SK-N-SH (cell line): ENCODE measurements at regions not wholly inside any gene's neighbourhood (a gene's known extent, or its start where the extent isn't known, plus 50 kb on each side); places are given as distances from the start of the nearest gene placed in this dataset.

ENCODE experiments used
- CTCF ChIA-PET: fragments of 300-600, 350-600 bp; formaldehyde crosslinking; extraction: SDS; loops from one replicate; lab custom pipeline; 2021; lab: Yijun Ruan, JAX
- POLR2A ChIA-PET: fragments of 350-600 bp; sonication (Branson Sonifier 250); formaldehyde crosslinking; extraction: SDS; loops from one replicate; lab custom pipeline; 2020; ENCODE audit warnings: antibody characterized with exemption, inconsistent platforms; lab: Yijun Ruan, JAX
- DNase-seq: peaks from one replicate; pipeline ENCODE4 v3.0.0; 2012
- H2AFZ ChIP-seq: fragments of 200-600 bp; sonication (generic); 2 replicates; pipeline ENCODE4 v1.8.1; 2016; ENCODE audit warnings: antibody characterized with exemption, mild to moderate bottlenecking, low read depth
- H3F3A ChIP-seq: fragments of 200-600 bp; sonication (generic); replicated peaks from 2 replicates; pipeline ENCODE3; 2016; ENCODE audit warnings: antibody characterized with exemption, mild to moderate bottlenecking; ENCODE audit not compliant: insufficient read depth
- H3K27ac ChIP-seq, 2 experiments: fragments of 200-500 bp in 1 of 2; fragments of 200-600 bp in 1 of 2; sonication (Bioruptor generic) in 1 of 2; sonication (generic), shearing (Covaris generic) in 1 of 2; 2 replicates each; pipeline versions ENCODE4 v1.5.1 to v1.6.1; 2014 to 2016; ENCODE audit warnings: low read depth in 2 of 2, inconsistent platforms in 1 of 2, low read length in 1 of 2, mild to moderate bottlenecking in 1 of 2, mixed read lengths in 1 of 2
- H3K27me3 ChIP-seq: fragments of 200-600 bp; sonication (generic), shearing (Covaris generic); 2 replicates; pipeline ENCODE4 v1.6.1; 2016; ENCODE audit warnings: mixed run types; ENCODE audit not compliant: insufficient read depth
- H3K36me3 ChIP-seq, 2 experiments: fragments of 200-500 bp in 1 of 2; fragments of 200-600 bp in 1 of 2; sonication (Bioruptor generic) in 1 of 2; sonication (generic) in 1 of 2; replicated peaks in 1 of 2; 2 replicates each; pipeline versions ENCODE3 to v1.5.1; 2014 to 2016; ENCODE audit warnings: low read length in 1 of 2, mild to moderate bottlenecking in 1 of 2; ENCODE audit not compliant: insufficient read depth in 2 of 2, control insufficient read depth in 1 of 2
- H3K4me1 ChIP-seq, 2 experiments: fragments of 200-500 bp in 1 of 2; fragments of 200-600 bp in 1 of 2; sonication (Bioruptor generic) in 1 of 2; sonication (generic), shearing (Covaris generic) in 1 of 2; 2 replicates each; pipeline versions ENCODE4 v1.5.1 to v1.6.1; 2014 to 2016; ENCODE audit warnings: low read depth in 1 of 2, low read length in 1 of 2, mixed run types in 1 of 2; ENCODE audit not compliant: insufficient read depth in 2 of 2, control insufficient read depth in 1 of 2
- H3K4me2 ChIP-seq: fragments of 200-600 bp; sonication (generic), shearing (Covaris generic); 2 replicates; pipeline ENCODE4 v1.6.1; 2017; ENCODE audit warnings: mixed run types
- H3K4me3 ChIP-seq, 2 experiments: fragments of 200-500 bp in 1 of 2; fragments of 200-600 bp in 1 of 2; sonication (Bioruptor generic) in 1 of 2; sonication (generic), shearing (Covaris generic) in 1 of 2; 2 replicates each; pipeline versions ENCODE4 v1.5.1 to v1.8.1; 2014 to 2016; ENCODE audit warnings: low read depth in 2 of 2, inconsistent platforms in 1 of 2, low read length in 1 of 2, mild to moderate bottlenecking in 1 of 2, mixed read lengths in 1 of 2, moderate library complexity in 1 of 2
- H3K79me2 ChIP-seq: fragments of 200-600 bp; sonication (generic); 2 replicates; pipeline ENCODE4 v1.8.1; 2017; ENCODE audit warnings: mild to moderate bottlenecking; ENCODE audit not compliant: insufficient read depth
- H3K9ac ChIP-seq: fragments of 200-600 bp; sonication (generic); 2 replicates; pipeline ENCODE4 v1.6.1; 2017; ENCODE audit warnings: mixed run types
- H3K9me2 ChIP-seq: fragments of 200-600 bp; sonication (generic); 2 replicates; pipeline ENCODE4 v1.6.1; 2017; ENCODE audit warnings: mixed run types
- H3K9me3 ChIP-seq: fragments of 200-600 bp; sonication (generic); 2 replicates; pipeline ENCODE4 v1.6.1; 2017; ENCODE audit warnings: mixed run types, mild to moderate bottlenecking, moderate library complexity
- H4K20me1 ChIP-seq: fragments of 200-600 bp; sonication (generic); 2 replicates; pipeline ENCODE4 v1.6.1; 2017; ENCODE audit warnings: mild to moderate bottlenecking, mixed run types; ENCODE audit not compliant: insufficient read depth
- FOSL2 ChIP-seq: IDR thresholded peaks from 2 replicates; pipeline ENCODE4 v1.4.0; 2012; ENCODE audit warnings: low read depth, mild to moderate bottlenecking, moderate library complexity, borderline replicate concordance
- FOXM1 ChIP-seq: IDR thresholded peaks from 2 replicates; pipeline ENCODE4 v1.4.0; 2012; ENCODE audit warnings: low read depth, mild to moderate bottlenecking
- GABPA ChIP-seq: IDR thresholded peaks from 2 replicates; pipeline ENCODE4 v1.4.0; 2012; ENCODE audit warnings: low read depth, mild to moderate bottlenecking
- JUND ChIP-seq: IDR thresholded peaks from 2 replicates; pipeline ENCODE4 v1.4.0; 2012
- PBX3 ChIP-seq: IDR thresholded peaks from 2 replicates; pipeline ENCODE4; 2012
- POLR2AphosphoS5 ChIP-seq: IDR thresholded peaks from 2 replicates; pipeline ENCODE4 v1.6.1; 2012; ENCODE audit warnings: low read depth, low read length
- RCOR1 ChIP-seq: fragments of 150-350 bp; IDR thresholded peaks from 2 replicates; pipeline ENCODE4 v1.6.1; 2017; ENCODE audit warnings: antibody characterized with exemption, low read length
- REST ChIP-seq: IDR thresholded peaks from 2 replicates; pipeline ENCODE4 v1.6.1; 2012; ENCODE audit warnings: mild to moderate bottlenecking, low read depth, low read length, moderate library complexity
- RXRA ChIP-seq: IDR thresholded peaks from 2 replicates; pipeline ENCODE4 v1.4.0; 2012; ENCODE audit warnings: low read depth, mild to moderate bottlenecking, borderline replicate concordance
- TAF1 ChIP-seq: IDR thresholded peaks from 2 replicates; pipeline ENCODE4 v1.6.1; 2012; ENCODE audit warnings: low read depth, mild to moderate bottlenecking, low read length, moderate library complexity, borderline replicate concordance
- YY1 ChIP-seq: IDR thresholded peaks from 2 replicates; pipeline ENCODE4 v1.4.0; 2012; ENCODE audit warnings: low read depth, mild to moderate bottlenecking
- WGBS: methylation state at CpG from one replicate; pipeline ENCODE4 v1.1.6; 2017; ENCODE audit warnings: low lambda C conversion rate; 5-methylcytosine and 5-hydroxymethylcytosine counted together

GRCh38 chr7:110417611-110418010, 673.3 kb upstream of the LRRN3 start:
- no peak overlapping the region for H2AFZ ChIP-seq

More at GRCh38 chr7:110417611-110418010, 673.3 kb upstream of the LRRN3 start:
- DNase-seq, result no peak
- whole genome bisulfite sequencing, result 47% methylated on average over 2 of the region's 2 CpGs
- no peak overlapping the region; a peak in 1 of 4 replicates for H3K27ac ChIP-seq
- ChIA-PET CTCF (interaction anchor here (1.2 kb wide), 1 partner anchor 320 kb away, joined by 3 read pairs; no protein-coding TSS in a partner anchor), POLR2A (no interaction called here)
- no peaks in the 10 kb centered on the region for H3K27me3 ChIP-seq
- peaks cover 0 to 23% of the 10 kb centered on the region in 2 experiments; a peak in 2 of 4 replicates for H3K4me1 ChIP-seq
- H3K4me2 ChIP-seq, result no peak overlapping the region
- H3K79me2 ChIP-seq, result no peaks in the 10 kb centered on the region
- no peaks in the 10 kb centered on the region for H4K20me1 ChIP-seq
- TF ChIP-seq POLR2AphosphoS5, result no peak
- no peak for TF ChIP-seq RXRA
- TF ChIP-seq YY1, result no peak
- no peak for TF ChIP-seq JUND
- TF ChIP-seq TAF1, result no peak
- no peak for TF ChIP-seq RCOR1
- no peak for TF ChIP-seq FOXM1
- no peak for TF ChIP-seq GABPA
- TF ChIP-seq REST, result no peak
- no peak for TF ChIP-seq PBX3
- no peak for TF ChIP-seq FOSL2
- H3K36me3 ChIP-seq, result no peaks in the 10 kb centered on the region
- H3K9ac ChIP-seq, result no peak overlapping the region
- H3K4me3 ChIP-seq, result no peak overlapping the region
- no peaks in the 10 kb centered on the region for H3K9me2 ChIP-seq
- H3K9me3 ChIP-seq, result no peaks in the 10 kb centered on the region
- H3F3A ChIP-seq, result no peaks in the 10 kb centered on the region
